Upper lobe of right lung (tissue), 1 donor: ENCODE measurements at regions not wholly inside any gene's neighbourhood (a gene's known extent, or its start where the extent isn't known, plus 50 kb on each side); places are given as distances from the start of the nearest gene placed in this dataset.
"Not testable (repeated sequence)": the region's sequence is repeated elsewhere in the genome, so short reads cannot be mapped to it uniquely, and the experiment has no call there.

ENCODE experiments used
- ATAC-seq: fragments of 200-7000 bp; cut with Tn5 transposase; one replicate; pipeline ENCODE4 v1.9.1; 2020; ENCODE audit warnings: mild to moderate bottlenecking, moderate library complexity
- DNase-seq: peaks from one replicate; pipeline ENCODE4 v3.0.0-alpha.2; 2020
- H3K27ac ChIP-seq: fragments of 200-600 bp; one replicate; pipeline ENCODE4 v1.8.0; 2022
- H3K27me3 ChIP-seq: fragments of 200-600 bp; one replicate; pipeline ENCODE4 v1.8.0; 2022; ENCODE audit warnings: mild to moderate bottlenecking
- H3K36me3 ChIP-seq: fragments of 200-600 bp; one replicate; pipeline ENCODE4 v1.8.0; 2022
- H3K4me1 ChIP-seq: fragments of 200-600 bp; one replicate; pipeline ENCODE4 v1.8.0; 2022
- H3K4me3 ChIP-seq: fragments of 200-600 bp; one replicate; pipeline ENCODE4 v1.8.0; 2022; ENCODE audit warnings: mild to moderate bottlenecking
- H3K9me3 ChIP-seq: fragments of 200-600 bp; one replicate; pipeline ENCODE4 v1.8.0; 2022
- CTCF ChIP-seq: fragments of 200-600 bp; IDR thresholded peaks from one replicate; pipeline ENCODE4 v1.8.0; 2022; ENCODE audit warnings: antibody characterized with exemption
- intact Hi-C: fragments of 100-400 bp; cut with DNase I; formaldehyde crosslinking; loops from one replicate; pipeline ENCODE4 v1.11.0; 2022
- donor health status: DM: no; HTN: yes; CAD: no; lungs with severe emphysema.

- no peaks in the 10 kb centered on the region for H3K9me3 ChIP-seq
- TF ChIP-seq CTCF, result no peak
- no peaks in the 10 kb centered on the region for H3K36me3 ChIP-seq
- DNase-seq, result no peak
- intact Hi-C loops, result no loop called here
- no peak overlapping the region for H3K4me3 ChIP-seq
- no peaks in the 10 kb centered on the region for H3K4me1 ChIP-seq
- no peaks in the 10 kb centered on the region for H3K27me3 ChIP-seq
- H3K27ac ChIP-seq, result no peak overlapping the region
- no peak for ATAC-seq
These were observed 312.9 kb downstream of the PDCD6IP start for GRCh38 chr3:34111361-34111760.

- H3K36me3 ChIP-seq, H3K27me3 ChIP-seq, H3K27ac ChIP-seq, intact Hi-C loops, ATAC-seq, H3K4me3 ChIP-seq, DNase-seq, H3K9me3 ChIP-seq, H3K4me1 ChIP-seq: not testable (repeated sequence)
These were observed 313.8 kb downstream of the PDCD6IP start for GRCh38 chr3:34112261-34112660.

GRCh38 chr3:34131091-34131490 is 332.7 kb downstream of the PDCD6IP start:
- ATAC-seq (no peak), DNase-seq (no peak)
- intact Hi-C loops, result no loop called here
- no peaks in the 10 kb centered on the region for H3K9me3 ChIP-seq
- no peaks in the 10 kb centered on the region for H3K36me3 ChIP-seq
- H3K27ac ChIP-seq, result no peak overlapping the region
- H3K27me3 ChIP-seq, result no peaks in the 10 kb centered on the region
- no peak for TF ChIP-seq CTCF
- no peak overlapping the region for H3K4me3 ChIP-seq
- peaks cover 3% of the 10 kb centered on the region for H3K4me1 ChIP-seq

GRCh38 chr3:34132069-34132692 is 333.8 kb downstream of the PDCD6IP start:
- DNase-seq, result no peak
- H3K9me3 ChIP-seq, result no peaks in the 10 kb centered on the region
- intact Hi-C loops, result no loop called here
- TF ChIP-seq CTCF, result no peak
- H3K27ac ChIP-seq, result no peak overlapping the region
- H3K36me3 ChIP-seq, result no peaks in the 10 kb centered on the region
- ATAC-seq, result peak; percentile 39
- no peaks in the 10 kb centered on the region for H3K27me3 ChIP-seq
- no peak overlapping the region for H3K4me3 ChIP-seq
- peaks cover 3% of the 10 kb centered on the region for H3K4me1 ChIP-seq

GRCh38 chr3:34139566-34139965 is 341.1 kb downstream of the PDCD6IP start:
- DNase-seq (no peak), ATAC-seq (no peak)
- Histone ChIP-seq H3K27me3 (no peaks in the 10 kb centered on the region), H3K4me3 (no peak overlapping the region), H3K36me3 (no peaks in the 10 kb centered on the region), H3K9me3 (no peaks in the 10 kb centered on the region), H3K27ac (no peak overlapping the region), H3K4me1 (no peaks in the 10 kb centered on the region)
- intact Hi-C loops, result no loop called here
- no peak for TF ChIP-seq CTCF

GRCh38 chr3:34140616-34141015 is 342.2 kb downstream of the PDCD6IP start:
- Histone ChIP-seq H3K4me3 (no peak overlapping the region), H3K36me3 (no peaks in the 10 kb centered on the region), H3K27ac (no peak overlapping the region), H3K9me3 (no peaks in the 10 kb centered on the region), H3K27me3 (no peaks in the 10 kb centered on the region), H3K4me1 (no peaks in the 10 kb centered on the region)
- ATAC-seq, result no peak
- no peak for TF ChIP-seq CTCF
- DNase-seq, result no peak
- intact Hi-C loops, result no loop called here
